H1 (cell line): ENCODE measurements at regions not wholly inside any gene's neighbourhood (a gene's known extent, or its start where the extent isn't known, plus 50 kb on each side); places are given as distances from the start of the nearest gene placed in this dataset.
A peak's percentile ranks its signal among the peaks of the same experiment; 100 is the strongest.

Source experiments
- CTCF ChIA-PET: fragments of 300-600 bp; sonication (Branson Sonifier 250); formaldehyde crosslinking; loops from one replicate; lab custom pipeline; 2021; ENCODE audit not compliant: partially characterized antibody; lab: Charles Lee
- POLR2A ChIA-PET: fragments of 300-600 bp; sonication (Branson Sonifier 250); formaldehyde crosslinking; loops from one replicate; lab custom pipeline; 2021; ENCODE audit warnings: inconsistent platforms; ENCODE audit not compliant: partially characterized antibody; lab: Charles Lee
- DNase-seq, 2 experiments: peaks; one replicate each; pipeline versions ENCODE4 v3.0.0 to v3.0.0-alpha.2; 2010 to 2022; ENCODE audit warnings: low spot score in 2 of 2, low read depth in 1 of 2, mixed read lengths in 1 of 2
- FAIRE-seq: peaks from 2 replicates; lab custom pipeline; 2011; peaks lifted over from hg19 to GRCh38; lab: Jason Lieb, UNC
- H2AFZ ChIP-seq: 2 replicates; pipeline ENCODE4 v1.8.1; 2012; ENCODE audit warnings: low read length, inconsistent platforms
- H2AK5ac ChIP-seq: 2 replicates; pipeline ENCODE4 v1.6.1; 2013; ENCODE audit warnings: low read depth, low read length
- H2BK120ac ChIP-seq: replicated peaks from 2 replicates; pipeline ENCODE3; 2013; ENCODE audit warnings: low read depth, low read length, inconsistent platforms
- H2BK12ac ChIP-seq: 2 replicates; pipeline ENCODE4 v1.6.1; 2013; ENCODE audit warnings: low read depth, low read length
- H2BK15ac ChIP-seq: 2 replicates; pipeline ENCODE4 v1.6.1; 2013; ENCODE audit warnings: low read length
- H2BK20ac ChIP-seq: 2 replicates; pipeline ENCODE4 v1.6.1; 2013; ENCODE audit warnings: low read length
- H2BK5ac ChIP-seq: 2 replicates; pipeline ENCODE4 v1.6.1; 2013; ENCODE audit warnings: low read depth, low read length
- H3K14ac ChIP-seq: 2 replicates; pipeline ENCODE4 v1.6.1; 2013; ENCODE audit warnings: inconsistent platforms; ENCODE audit not compliant: insufficient read length
- H3K18ac ChIP-seq: 2 replicates; pipeline ENCODE4 v1.6.1; 2013; ENCODE audit warnings: low read length; ENCODE audit errors: extremely low read depth
- H3K23ac ChIP-seq: 2 replicates; pipeline ENCODE4 v1.6.1; 2013; ENCODE audit warnings: inconsistent platforms; ENCODE audit not compliant: insufficient read length
- H3K23me2 ChIP-seq: 2 replicates; pipeline ENCODE4 v1.6.1; 2013; ENCODE audit warnings: low read depth, low read length
- H3K27ac ChIP-seq: 2 replicates; pipeline ENCODE4 v1.6.1; 2011; ENCODE audit warnings: low read depth, low read length, inconsistent platforms
- H3K27me3 ChIP-seq, 4 experiments: replicated peaks in 1 of 4; 1 replicate in 1 of 4; 2 replicates in 3 of 4; pipeline versions ENCODE4 v1.6.1 to v1.8.1; 2011 to 2013; ENCODE audit warnings: low read length in 3 of 4, mild to moderate bottlenecking in 3 of 4, inconsistent platforms in 2 of 4, mixed read lengths in 2 of 4, moderate library complexity in 1 of 4; ENCODE audit not compliant: control insufficient read depth in 3 of 4, insufficient read depth in 3 of 4; ENCODE audit errors: extremely low read depth in 1 of 4
- H3K36me3 ChIP-seq, 4 experiments: 2 replicates each; pipeline versions ENCODE4 v1.6.1 to v1.8.1; 2011 to 2013; ENCODE audit warnings: mild to moderate bottlenecking in 4 of 4, low read length in 3 of 4, moderate library complexity in 2 of 4, control low read depth in 1 of 4, inconsistent platforms in 1 of 4; ENCODE audit not compliant: insufficient read depth in 4 of 4, control insufficient read depth in 2 of 4
- H3K4ac ChIP-seq: replicated peaks from 2 replicates; pipeline ENCODE3; 2013; ENCODE audit warnings: low read length, low read depth, mixed read lengths, inconsistent platforms; ENCODE audit not compliant: insufficient read length
- H3K4me1 ChIP-seq, 4 experiments: replicated peaks in 1 of 4; 1 replicate in 1 of 4; 2 replicates in 3 of 4; pipeline versions ENCODE4 v1.6.1 to v1.8.1; 2011 to 2013; ENCODE audit warnings: low read length in 3 of 4, inconsistent platforms in 2 of 4, mixed read lengths in 1 of 4; ENCODE audit not compliant: insufficient read depth in 4 of 4, control insufficient read depth in 3 of 4
- H3K4me2 ChIP-seq, 2 experiments: 2 replicates each; pipeline versions ENCODE4 v1.6.1 to v1.8.1; 2011 to 2013; ENCODE audit warnings: low read depth in 2 of 2, low read length in 2 of 2, control low read depth in 1 of 2, inconsistent platforms in 1 of 2, mild to moderate bottlenecking in 1 of 2; ENCODE audit not compliant: insufficient read depth in 1 of 2
- H3K4me3 ChIP-seq, 4 experiments: fragments of 200-600, 300-600 bp in 1 of 4; sonication (generic), shearing (Covaris generic), sonication (Bioruptor Twin) in 1 of 4; 2 replicates each; pipeline versions ENCODE4 v1.5.1 to v1.8.1; 2011 to 2016; ENCODE audit warnings: low read length in 4 of 4, low read depth in 3 of 4, control low read depth in 2 of 4, inconsistent platforms in 2 of 4, mild to moderate bottlenecking in 2 of 4, mixed read lengths in 1 of 4, moderate library complexity in 1 of 4; ENCODE audit not compliant: insufficient read depth in 2 of 4; ENCODE audit errors: extremely low read depth in 1 of 4
- H3K56ac ChIP-seq: replicated peaks from 2 replicates; pipeline ENCODE3; 2013; ENCODE audit warnings: low read depth, mild to moderate bottlenecking, mixed read lengths, low read length, inconsistent platforms; ENCODE audit not compliant: insufficient read length
- H3K79me1 ChIP-seq: 2 replicates; pipeline ENCODE4 v1.6.1; 2013; ENCODE audit warnings: low read depth, low read length, control low read depth
- H3K79me2 ChIP-seq, 2 experiments: 2 replicates each; pipeline versions ENCODE4 v1.6.1 to v1.8.1; 2012 to 2013; ENCODE audit warnings: low read length in 2 of 2, mild to moderate bottlenecking in 2 of 2, inconsistent platforms in 1 of 2; ENCODE audit not compliant: insufficient read depth in 2 of 2, control insufficient read depth in 1 of 2
- H3K9ac ChIP-seq, 4 experiments: replicated peaks in 1 of 4; 1 replicate in 1 of 4; 2 replicates in 3 of 4; pipeline versions ENCODE4 v1.6.1 to v1.8.1; 2011 to 2013; ENCODE audit warnings: low read depth in 3 of 4, low read length in 3 of 4, control low read depth in 2 of 4, mild to moderate bottlenecking in 2 of 4, moderate library complexity in 2 of 4, inconsistent platforms in 1 of 4; ENCODE audit errors: extremely low read depth in 1 of 4
- H3K9me3 ChIP-seq, 2 experiments: 2 replicates each; pipeline versions ENCODE4 v1.6.1 to v1.8.1; 2012 to 2013; ENCODE audit warnings: mild to moderate bottlenecking in 2 of 2, moderate library complexity in 2 of 2, control low read depth in 1 of 2, inconsistent platforms in 1 of 2, low read depth in 1 of 2, low read length in 1 of 2, mixed read lengths in 1 of 2; ENCODE audit not compliant: insufficient read depth in 2 of 2
- H4K20me1 ChIP-seq, 2 experiments: replicated peaks in 1 of 2; 2 replicates each; pipeline versions ENCODE3 to v1.8.1; 2011 to 2013; ENCODE audit warnings: inconsistent platforms in 2 of 2, low read length in 2 of 2, mild to moderate bottlenecking in 1 of 2; ENCODE audit not compliant: insufficient read depth in 2 of 2, control insufficient read depth in 1 of 2
- H4K5ac ChIP-seq: 2 replicates; pipeline ENCODE4 v1.6.1; 2013; ENCODE audit warnings: low read length, low read depth, mixed read lengths, inconsistent platforms; ENCODE audit not compliant: insufficient read length
- H4K8ac ChIP-seq: 2 replicates; pipeline ENCODE4 v1.8.0; 2013; ENCODE audit warnings: mild to moderate bottlenecking, moderate library complexity, low read length, inconsistent platforms; ENCODE audit not compliant: insufficient read depth; ENCODE audit errors: extremely low read depth
- H4K91ac ChIP-seq: replicated peaks from 2 replicates; pipeline ENCODE3; 2013; ENCODE audit warnings: low read length, mixed read lengths, inconsistent platforms; ENCODE audit not compliant: insufficient read length
- JUND ChIP-seq: IDR thresholded peaks from 2 replicates; pipeline ENCODE4 v1.6.1; 2011; ENCODE audit warnings: mild to moderate bottlenecking, improper control_type of control experiment, low read length
- MAFK ChIP-seq: IDR thresholded peaks from 2 replicates; pipeline ENCODE4 v1.6.1; 2012; ENCODE audit warnings: low read depth, mild to moderate bottlenecking, improper control_type of control experiment, low read length
- NRF1 ChIP-seq: IDR thresholded peaks from 2 replicates; pipeline ENCODE4 v1.6.1; 2011; ENCODE audit warnings: mild to moderate bottlenecking, low read depth, low read length, improper control_type of control experiment
- POLR2A ChIP-seq, 2 experiments: IDR thresholded peaks; 1 replicate in 1 of 2; 2 replicates in 1 of 2; pipeline ENCODE4 v1.6.1; 2011; ENCODE audit warnings: low read depth in 2 of 2, low read length in 2 of 2, mild to moderate bottlenecking in 2 of 2; ENCODE audit errors: control extremely low read depth in 1 of 2
- POU5F1 ChIP-seq: IDR thresholded peaks from 2 replicates; pipeline ENCODE4 v1.6.1; 2011; ENCODE audit warnings: low read depth, mild to moderate bottlenecking, low read length, moderate library complexity
- RBBP5 ChIP-seq: IDR thresholded peaks from 2 replicates; pipeline ENCODE4 v1.7.1; 2012; ENCODE audit warnings: low read depth, mild to moderate bottlenecking, inconsistent platforms, low read length, moderate library complexity, borderline replicate concordance
- SRF ChIP-seq: IDR thresholded peaks from 2 replicates; pipeline ENCODE4 v1.6.1; 2011; ENCODE audit warnings: mild to moderate bottlenecking, low read depth, low read length, moderate library complexity
- TEAD4 ChIP-seq: IDR thresholded peaks from 2 replicates; pipeline ENCODE4 v1.6.1; 2012; ENCODE audit warnings: low read depth, low read length, inconsistent platforms, mixed read lengths
- WGBS, 2 experiments: shearing (Covaris generic) in 1 of 2; methylation state at CpG; one replicate each; pipeline versions ENCODE4 v1.1.6 to v1.1.7; 2013 to 2015; ENCODE audit warnings: low lambda C conversion rate in 2 of 2, mixed read lengths in 2 of 2, inconsistent platforms in 1 of 2, low coverage in 1 of 2, missing lambda C conversion rate in 1 of 2; ENCODE audit not compliant: insufficient replicate concordance in 2 of 2, insufficient coverage in 1 of 2, insufficient read length in 1 of 2; ENCODE audit errors: extremely low coverage in 1 of 2, missing lambda C conversion rate in 1 of 2; 5-methylcytosine and 5-hydroxymethylcytosine counted together

- H4K5ac ChIP-seq, result no peak overlapping the region
- no peak for TF ChIP-seq POLR2A (IDR thresholded peaks at IDR 0.05; ENCODE audit: control extremely low read depth in 1 of 2, low read depth in 2 of 2, low read length in 2 of 2)
- no peak for TF ChIP-seq RBBP5
- no peak for TF ChIP-seq MAFK
- no peak for TF ChIP-seq NRF1
- TF ChIP-seq SRF, result no peak
- no peak for TF ChIP-seq TEAD4
- no peak for TF ChIP-seq POU5F1
- no peak for TF ChIP-seq JUND
- no peak overlapping the region for H3K4me3 ChIP-seq
- H3K56ac ChIP-seq, result peak overlapping the region; percentile 59
- H3K9me3 ChIP-seq, result no peaks in the 10 kb centered on the region
- 0 out of 2 replicates have a peak overlapping the region, but pooled peaks have one; percentile 39 for H2BK12ac ChIP-seq
- H3K4me2 ChIP-seq, result no peak overlapping the region
- 88% methylated on average over 11 of the region's 11 CpGs; no CpG with 5 or more reads in 1 of the 2 experiments for WGBS, 2 experiments
- H3K79me2 ChIP-seq, result no peaks in the 10 kb centered on the region
- no peak overlapping the region for H4K8ac ChIP-seq
- no peaks in the 10 kb centered on the region for H3K36me3 ChIP-seq
- no peak overlapping the region for H2BK20ac ChIP-seq
- no peak overlapping the region for H2BK15ac ChIP-seq
- H2BK120ac ChIP-seq, result no peak overlapping the region
- H4K20me1 ChIP-seq, result peaks cover 0 to 4% of the 10 kb centered on the region in 2 experiments
- CTCF ChIA-PET, result interaction anchor here (1.2 kb wide), 1 partner anchor 151 kb away, joined by 3 read pairs; no protein-coding TSS in a partner anchor
- H3K27ac ChIP-seq, result no peak overlapping the region
- no peak overlapping the region for H2BK5ac ChIP-seq
- DNase-seq (no peak), FAIRE-seq (no peak)
- H2AK5ac ChIP-seq, result no peak overlapping the region
- POLR2A ChIA-PET, result no interaction called here
- no peaks in the 10 kb centered on the region for H3K79me1 ChIP-seq
- H3K23me2 ChIP-seq, result peaks cover 9% of the 10 kb centered on the region; the same call in 1 of the 2 replicates
- H3K23ac ChIP-seq, result no peak overlapping the region
- H3K4me1 ChIP-seq, result no peaks in the 10 kb centered on the region; a peak in 1 of 7 replicates
- H3K9ac ChIP-seq, result no peak overlapping the region
- H3K27me3 ChIP-seq, result no peaks in the 10 kb centered on the region
- H4K91ac ChIP-seq, result no peak overlapping the region
- H3K4ac ChIP-seq, result no peak overlapping the region
- no peak overlapping the region for H3K14ac ChIP-seq
- H2AFZ ChIP-seq, result no peak overlapping the region
- H3K18ac ChIP-seq, result no peak overlapping the region
Measured at GRCh38 chr6:1477432-1478090, 88.2 kb downstream of the FOXF2 start.
